ENCODE measurements at regions not wholly inside any gene's neighbourhood (a gene's known extent, or its start where the extent isn't known, plus 50 kb on each side); places are given as distances from the start of the nearest gene placed in this dataset.

DNA sequence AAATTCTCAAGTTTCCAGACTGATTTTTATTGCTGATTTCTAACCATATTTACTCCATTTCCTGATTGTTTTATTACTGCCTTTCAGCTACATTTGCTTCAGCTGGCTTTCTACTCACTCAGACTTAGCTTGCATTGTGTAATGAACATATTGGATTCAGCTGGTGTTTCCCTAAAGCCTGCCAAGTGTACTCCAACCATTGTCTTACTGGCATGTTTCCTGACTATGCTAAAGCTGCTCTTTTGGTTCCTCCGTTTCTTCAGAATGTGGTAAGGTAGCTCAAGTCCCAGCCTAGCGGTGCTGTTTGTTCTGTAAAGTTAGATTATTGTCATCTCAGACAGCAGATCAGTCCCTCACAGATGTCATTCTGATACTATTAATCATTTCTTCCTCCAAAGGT is 53.1 kb upstream of the GLRA2 start:
- 30% methylated on average over 2 of the region's 2 CpGs for WGBS
- no peak overlapping the region for H3K27ac ChIP-seq
- no peak for DNase-seq (ENCODE audit: low spot score in 2 of 2)

DNA sequence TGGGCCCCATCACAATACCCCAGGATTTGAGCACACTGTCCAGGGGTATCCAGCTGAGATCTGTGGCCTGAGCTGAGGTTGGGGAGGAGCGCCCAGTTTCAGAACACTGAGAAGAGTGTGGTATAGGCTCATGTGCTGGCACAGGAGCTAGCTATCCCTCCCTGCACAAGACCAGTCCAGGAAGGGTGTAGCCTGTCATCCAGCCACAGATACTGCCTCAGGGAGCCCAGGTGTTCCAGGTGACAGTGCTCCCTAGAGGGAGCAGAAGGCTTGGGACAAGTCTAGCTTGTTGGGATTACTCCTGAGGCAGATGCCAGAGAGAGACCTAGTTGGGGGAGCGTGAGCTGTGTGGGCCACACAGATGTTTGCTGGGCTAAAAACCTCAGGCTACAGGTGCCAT is 79.6 kb upstream of the GLRA2 start:
- TF ChIP-seq, protein P1, sequence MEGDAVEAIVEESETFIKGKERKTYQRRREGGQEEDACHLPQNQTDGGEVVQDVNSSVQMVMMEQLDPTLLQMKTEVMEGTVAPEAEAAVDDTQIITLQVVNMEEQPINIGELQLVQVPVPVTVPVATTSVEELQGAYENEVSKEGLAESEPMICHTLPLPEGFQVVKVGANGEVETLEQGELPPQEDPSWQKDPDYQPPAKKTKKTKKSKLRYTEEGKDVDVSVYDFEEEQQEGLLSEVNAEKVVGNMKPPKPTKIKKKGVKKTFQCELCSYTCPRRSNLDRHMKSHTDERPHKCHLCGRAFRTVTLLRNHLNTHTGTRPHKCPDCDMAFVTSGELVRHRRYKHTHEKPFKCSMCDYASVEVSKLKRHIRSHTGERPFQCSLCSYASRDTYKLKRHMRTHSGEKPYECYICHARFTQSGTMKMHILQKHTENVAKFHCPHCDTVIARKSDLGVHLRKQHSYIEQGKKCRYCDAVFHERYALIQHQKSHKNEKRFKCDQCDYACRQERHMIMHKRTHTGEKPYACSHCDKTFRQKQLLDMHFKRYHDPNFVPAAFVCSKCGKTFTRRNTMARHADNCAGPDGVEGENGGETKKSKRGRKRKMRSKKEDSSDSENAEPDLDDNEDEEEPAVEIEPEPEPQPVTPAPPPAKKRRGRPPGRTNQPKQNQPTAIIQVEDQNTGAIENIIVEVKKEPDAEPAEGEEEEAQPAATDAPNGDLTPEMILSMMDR (IDR thresholded peaks at IDR 0.05) = no peak
- TF ChIP-seq POLR2AphosphoS5 (IDR thresholded peaks at IDR 0.05) (no peak), EP300 (IDR thresholded peaks at IDR 0.05) (no peak), POLR2A (IDR thresholded peaks at IDR 0.05) (no peak)
- Histone ChIP-seq H3K9me3 (no peaks in the 10 kb centered on the region), H3K27ac (no peak overlapping the region), H3K4me1 (no peaks in the 10 kb centered on the region), H3K4me3 (no peak overlapping the region), H3K27me3 (no peaks in the 10 kb centered on the region), H3K36me3 (no peaks in the 10 kb centered on the region)
- WGBS = 67% methylated on average over 1 of the region's 2 CpGs
- DNase-seq (ENCODE audit: low spot score in 2 of 2) = no peak

More for the DNA sequence above, 53.1 kb upstream of the GLRA2 start:
- TF ChIP-seq POLR2A (IDR thresholded peaks at IDR 0.05) = no peak
- TF ChIP-seq, protein P1 (IDR thresholded peaks at IDR 0.05) = no peak
- no peak for TF ChIP-seq EP300 (IDR thresholded peaks at IDR 0.05)
- no peak for TF ChIP-seq POLR2AphosphoS5 (IDR thresholded peaks at IDR 0.05)
- Histone ChIP-seq H3K4me3 (no peak overlapping the region), H3K4me1 (no peaks in the 10 kb centered on the region), H3K27me3 (no peaks in the 10 kb centered on the region), H3K9me3 (no peaks in the 10 kb centered on the region), H3K36me3 (no peaks in the 10 kb centered on the region)

DNA sequence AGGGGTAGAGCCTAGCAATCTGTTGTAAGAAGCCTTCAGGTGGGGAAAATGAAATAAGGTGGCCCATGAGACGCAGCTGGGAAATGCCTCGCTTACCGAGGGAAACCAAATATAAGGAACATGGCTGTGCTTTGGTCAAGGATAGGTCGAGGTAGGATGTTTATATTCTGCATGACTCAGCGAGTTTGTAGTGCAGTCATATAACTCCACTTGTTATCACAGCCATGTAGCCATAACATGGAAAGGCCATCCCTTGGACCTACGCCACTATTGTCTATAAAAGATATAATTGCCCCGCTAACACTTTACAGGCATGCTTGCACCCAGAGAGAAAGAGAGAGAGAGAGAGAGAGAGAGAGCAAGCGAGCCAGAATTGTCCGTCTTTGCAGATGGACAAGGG is 80.9 kb upstream of the GLRA2 start:
- DNase-seq (ENCODE audit: low spot score in 2 of 2) = no peak
- Histone ChIP-seq H3K4me1 (no peaks in the 10 kb centered on the region), H3K27me3 (no peaks in the 10 kb centered on the region), H3K9me3 (no peaks in the 10 kb centered on the region), H3K27ac (no peak overlapping the region), H3K4me3 (no peak overlapping the region), H3K36me3 (no peaks in the 10 kb centered on the region)
- 93% methylated on average over 9 of the region's 9 CpGs for WGBS
- no peak for TF ChIP-seq POLR2AphosphoS5 (IDR thresholded peaks at IDR 0.05)

DNA sequence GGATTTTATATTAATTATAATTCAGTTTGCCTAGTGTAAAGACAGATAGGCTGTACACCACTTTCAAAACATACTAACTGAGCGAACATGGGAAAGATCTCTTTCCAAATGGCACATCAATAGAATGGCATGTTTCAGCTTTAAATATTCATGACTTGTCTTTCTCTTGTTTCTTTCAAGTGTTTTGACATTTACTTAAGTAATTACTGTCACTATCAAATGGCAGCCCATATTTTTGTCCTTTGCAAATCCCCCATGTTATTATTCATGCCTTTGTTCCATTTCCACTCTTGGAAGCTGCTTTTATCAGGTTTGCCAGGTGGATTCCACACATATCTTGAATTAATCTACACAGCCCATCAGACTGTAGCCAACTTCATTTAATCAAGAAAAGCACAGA is 89.2 kb upstream of the GLRA2 start:
- no peaks in the 10 kb centered on the region for H3K9me3 ChIP-seq
- 56% methylated on average over 1 of the region's 1 CpG for WGBS
- DNase-seq (ENCODE audit: low spot score in 2 of 2) = no peak

DNA sequence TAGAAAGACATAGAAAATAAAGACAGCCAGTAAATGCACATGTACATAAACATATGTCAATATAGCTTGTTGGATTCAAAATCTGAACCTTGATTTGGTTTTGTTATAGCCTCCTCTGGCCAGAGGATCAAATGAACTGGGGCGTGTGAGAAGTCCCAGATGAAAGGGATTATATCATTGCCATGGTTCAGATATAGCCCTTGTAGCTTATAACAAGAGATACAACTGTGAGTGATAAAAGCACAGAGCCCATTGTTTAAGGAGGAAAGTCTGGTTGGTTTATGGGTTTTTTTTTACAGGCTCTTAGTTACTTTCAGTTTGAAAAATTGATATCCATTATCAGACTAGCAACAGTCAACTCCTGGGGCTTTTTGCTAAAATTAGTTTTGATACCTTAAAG is 101.7 kb upstream of the GLRA2 start:
- Histone ChIP-seq H3K4me3 (no peak overlapping the region), H3K9me3 (no peaks in the 10 kb centered on the region), H3K27me3 (no peaks in the 10 kb centered on the region), H3K36me3 (no peaks in the 10 kb centered on the region), H3K4me1 (no peaks in the 10 kb centered on the region), H3K27ac (no peak overlapping the region)
- TF ChIP-seq POLR2AphosphoS5 (IDR thresholded peaks at IDR 0.05) (no peak), EP300 (IDR thresholded peaks at IDR 0.05) (no peak), POLR2A (IDR thresholded peaks at IDR 0.05) (no peak)
- TF ChIP-seq, protein P1 (IDR thresholded peaks at IDR 0.05) = no peak
- DNase-seq (ENCODE audit: low spot score in 2 of 2) = no peak
- WGBS = 69% methylated on average over 1 of the region's 1 CpG

More for the DNA sequence above, 89.2 kb upstream of the GLRA2 start:
- no peak overlapping the region for H3K27ac ChIP-seq
- no peaks in the 10 kb centered on the region for H3K27me3 ChIP-seq
- H3K36me3 ChIP-seq = no peaks in the 10 kb centered on the region
- H3K4me1 ChIP-seq = no peaks in the 10 kb centered on the region
- TF ChIP-seq POLR2A (IDR thresholded peaks at IDR 0.05) (no peak), POLR2AphosphoS5 (IDR thresholded peaks at IDR 0.05) (no peak), EP300 (IDR thresholded peaks at IDR 0.05) (no peak)
- H3K4me3 ChIP-seq = no peak overlapping the region

DNA sequence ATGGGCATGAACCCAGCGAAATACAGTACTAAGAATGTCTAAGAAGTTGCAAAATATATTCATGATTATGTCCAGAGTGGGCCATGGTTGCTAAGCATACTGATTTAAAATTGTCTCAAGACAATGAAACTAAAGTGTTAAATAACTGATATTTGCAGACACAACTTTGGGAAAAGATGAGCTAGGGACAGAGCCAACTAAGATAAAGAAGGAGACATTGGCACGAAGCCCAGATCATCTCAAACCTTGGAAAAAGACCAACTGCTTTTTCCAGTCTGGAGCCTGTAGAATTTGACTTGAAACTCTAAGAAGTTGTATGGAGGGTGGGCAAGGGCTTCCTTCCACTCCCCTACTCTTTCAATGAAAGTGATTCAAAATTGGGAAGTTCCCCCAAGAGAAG is 108.5 kb upstream of the GLRA2 start:
- Histone ChIP-seq H3K36me3 (no peaks in the 10 kb centered on the region), H3K27me3 (no peaks in the 10 kb centered on the region), H3K27ac (no peak overlapping the region), H3K4me3 (no peak overlapping the region), H3K9me3 (no peaks in the 10 kb centered on the region), H3K4me1 (no peaks in the 10 kb centered on the region)
- TF ChIP-seq, protein P1 (IDR thresholded peaks at IDR 0.05) = no peak
- no peak for TF ChIP-seq EP300 (IDR thresholded peaks at IDR 0.05)
- TF ChIP-seq POLR2A (IDR thresholded peaks at IDR 0.05) = no peak
- DNase-seq (ENCODE audit: low spot score in 2 of 2) = no peak
- 41% methylated on average over 2 of the region's 2 CpGs for WGBS

All from suprapubic skin (tissue), 4 donors.